Hepatocyte (in vitro differentiated cells): ENCODE measurements at regions not wholly inside any gene's neighbourhood (a gene's known extent, or its start where the extent isn't known, plus 50 kb on each side); places are given as distances from the start of the nearest gene placed in this dataset.

Experiments
- DNase-seq: peaks from one replicate; pipeline ENCODE4 v3.0.0-alpha.2; 2016; ENCODE audit warnings: low spot score
- H2AFZ ChIP-seq: fragments of 200-600 bp; sonication (generic); 2 replicates; pipeline ENCODE4 v1.6.0; 2016; ENCODE audit warnings: antibody characterized with exemption, mild to moderate bottlenecking
- H3K27ac ChIP-seq: fragments of 200-600 bp; sonication (generic); 2 replicates; pipeline ENCODE4 v1.5.1; 2016; ENCODE audit warnings: mild to moderate bottlenecking
- H3K27me3 ChIP-seq: fragments of 200-600 bp; sonication (generic); 2 replicates; pipeline ENCODE4 v1.6.1; 2016
- H3K36me3 ChIP-seq: fragments of 200-600 bp; sonication (generic); replicated peaks from 2 replicates; pipeline ENCODE4 v1.5.1; 2016; ENCODE audit warnings: low read depth; ENCODE audit not compliant: insufficient read depth
- H3K4me1 ChIP-seq: fragments of 200-600 bp; sonication (generic); 2 replicates; pipeline ENCODE4 v1.5.1; 2016; ENCODE audit warnings: mild to moderate bottlenecking, moderate library complexity; ENCODE audit not compliant: insufficient read depth
- H3K4me2 ChIP-seq: fragments of 200-600 bp; sonication (generic); 2 replicates; pipeline ENCODE4 v1.6.0; 2016
- H3K4me3 ChIP-seq: fragments of 200-600 bp; sonication (generic); 2 replicates; pipeline ENCODE4 v1.5.1; 2016; ENCODE audit warnings: mild to moderate bottlenecking
- H3K79me2 ChIP-seq: fragments of 200-600 bp; sonication (generic); 2 replicates; pipeline ENCODE4 v1.6.0; 2017; ENCODE audit warnings: mild to moderate bottlenecking
- H3K9me2 ChIP-seq: fragments of 200-600 bp; sonication (generic); replicated peaks from 2 replicates; pipeline ENCODE4 v1.6.0; 2017; ENCODE audit warnings: mild to moderate bottlenecking; ENCODE audit not compliant: insufficient read depth
- H3K9me3 ChIP-seq: fragments of 200-600 bp; sonication (generic); 2 replicates; pipeline ENCODE4 v1.5.1; 2016; ENCODE audit warnings: low read depth, mild to moderate bottlenecking
- H4K20me1 ChIP-seq: fragments of 200-600 bp; sonication (generic); 2 replicates; pipeline ENCODE4 v1.6.0; 2016; ENCODE audit warnings: mild to moderate bottlenecking; ENCODE audit not compliant: insufficient read depth, poor library complexity, severe bottlenecking
- CTCF ChIP-seq: fragments of 200-600 bp; sonication (generic); IDR thresholded peaks from 2 replicates; pipeline ENCODE4 v1.5.1; 2016; ENCODE audit warnings: antibody characterized with exemption, mild to moderate bottlenecking; ENCODE audit not compliant: poor library complexity
- EZH2 ChIP-seq: fragments of 200-600 bp; sonication (generic); IDR thresholded peaks from 2 replicates; pipeline ENCODE4 v1.6.1; 2016; ENCODE audit warnings: antibody characterized with exemption, mild to moderate bottlenecking, borderline replicate concordance
- EZH2phosphoT487 ChIP-seq: fragments of 200-600 bp; sonication (generic); IDR thresholded peaks from one replicate; pipeline ENCODE4 v1.6.1; 2018; ENCODE audit warnings: antibody characterized with exemption, mild to moderate bottlenecking, low read depth, moderate library complexity; ENCODE audit not compliant: unreplicated experiment, severe bottlenecking
- WGBS: methylation state at CpG from one replicate; pipeline ENCODE4 v1.1.6; 2016; ENCODE audit warnings: low lambda C conversion rate; ENCODE audit errors: missing lambda C conversion rate; 5-methylcytosine and 5-hydroxymethylcytosine counted together

- Histone ChIP-seq H3K4me1 (no peaks in the 10 kb centered on the region), H2AFZ (no peak overlapping the region), H3K9me2 (no peaks in the 10 kb centered on the region), H3K9me3 (no peaks in the 10 kb centered on the region), H3K27ac (no peak overlapping the region), H4K20me1 (no peaks in the 10 kb centered on the region), H3K36me3 (no peaks in the 10 kb centered on the region), H3K4me2 (no peak overlapping the region), H3K79me2 (no peaks in the 10 kb centered on the region), H3K27me3 (no peaks in the 10 kb centered on the region), H3K4me3 (no peak overlapping the region)
- no peak for TF ChIP-seq CTCF
- TF ChIP-seq EZH2phosphoT487 = no peak
- TF ChIP-seq EZH2 = no peak
- DNase-seq = no peak
- 77% methylated on average over 3 of the region's 3 CpGs for WGBS
These were observed 355.4 kb upstream of the FAR2 start for GRCh38 chr12:28793581-28794151.

GRCh38 chr12:28794211-28794610, 354.9 kb upstream of the FAR2 start:
- TF ChIP-seq CTCF (no peak), EZH2phosphoT487 (no peak), EZH2 (no peak)
- no peaks in the 10 kb centered on the region for H3K9me3 ChIP-seq
- H3K27me3 ChIP-seq = no peaks in the 10 kb centered on the region
- DNase-seq = no peak
- WGBS = 59% methylated on average over 5 of the region's 5 CpGs
- H3K27ac ChIP-seq = no peak overlapping the region
- no peaks in the 10 kb centered on the region for H3K79me2 ChIP-seq
- no peaks in the 10 kb centered on the region for H3K36me3 ChIP-seq
- H3K4me2 ChIP-seq = no peak overlapping the region
- no peaks in the 10 kb centered on the region for H3K9me2 ChIP-seq
- H3K4me3 ChIP-seq = no peak overlapping the region
- no peak overlapping the region for H2AFZ ChIP-seq
- H3K4me1 ChIP-seq = no peaks in the 10 kb centered on the region
- H4K20me1 ChIP-seq = no peaks in the 10 kb centered on the region

DNA sequence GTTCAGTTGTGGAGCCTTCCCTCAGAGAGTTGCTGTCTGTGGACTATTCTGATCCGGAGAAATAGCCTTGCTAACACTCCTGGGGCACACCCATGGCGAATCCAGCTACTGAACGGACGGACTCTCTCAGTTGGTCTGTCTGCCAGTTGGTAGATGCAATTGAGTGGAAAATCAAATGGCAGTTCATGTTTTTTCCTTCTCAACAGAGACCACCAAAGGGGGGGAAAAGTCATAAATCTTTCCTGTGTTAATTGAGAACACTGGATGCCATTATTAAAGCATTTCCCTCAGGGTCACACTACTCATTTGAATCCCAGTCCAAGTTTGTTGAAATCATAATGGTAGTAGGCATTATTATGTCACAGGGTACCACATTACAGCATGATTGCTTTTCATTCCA, 354.3 kb upstream of the FAR2 start:
- Histone ChIP-seq H3K9me3 (no peaks in the 10 kb centered on the region), H3K4me3 (no peak overlapping the region), H3K4me1 (peaks cover 3% of the 10 kb centered on the region), H3K36me3 (no peaks in the 10 kb centered on the region), H2AFZ (no peak overlapping the region), H3K4me2 (no peak overlapping the region), H3K9me2 (no peaks in the 10 kb centered on the region), H4K20me1 (no peaks in the 10 kb centered on the region), H3K79me2 (no peaks in the 10 kb centered on the region), H3K27ac (no peak overlapping the region), H3K27me3 (no peaks in the 10 kb centered on the region)
- DNase-seq = no peak
- TF ChIP-seq CTCF = no peak
- WGBS = 80% methylated on average over 4 of the region's 4 CpGs

GRCh38 chr12:28795311-28795710, 353.8 kb upstream of the FAR2 start:
- DNase-seq = no peak
- Histone ChIP-seq H4K20me1 (no peaks in the 10 kb centered on the region), H3K4me3 (no peak overlapping the region), H3K36me3 (no peaks in the 10 kb centered on the region), H3K9me3 (no peaks in the 10 kb centered on the region), H3K27me3 (no peaks in the 10 kb centered on the region), H3K79me2 (no peaks in the 10 kb centered on the region), H3K4me1 (peaks cover 5% of the 10 kb centered on the region), H3K4me2 (no peak overlapping the region), H3K27ac (no peak overlapping the region), H3K9me2 (no peaks in the 10 kb centered on the region), H2AFZ (no peak overlapping the region)
- 83% methylated on average over 1 of the region's 1 CpG for WGBS
- TF ChIP-seq EZH2phosphoT487 = no peak
- no peak for TF ChIP-seq CTCF
